ENCODE measurements at regions not wholly inside any gene's neighbourhood (a gene's known extent, or its start where the extent isn't known, plus 50 kb on each side); places are given as distances from the start of the nearest gene placed in this dataset.
"Not testable (repeated sequence)": the region's sequence is repeated elsewhere in the genome, so short reads cannot be mapped to it uniquely, and the experiment has no call there.

GRCh38 chr16:33713710-33714538, 254.5 kb downstream of the TP53TG3F start:
- not testable (repeated sequence) for H3K4me3 ChIP-seq; DNase-seq (ENCODE audit: low spot score); H3K27me3 ChIP-seq (replicated peaks; ENCODE audit: insufficient read depth); ATAC-seq (ENCODE audit: insufficient number of reproducible peaks, low FRiP score, low read depth); H3K36me3 ChIP-seq; H3K27ac ChIP-seq; H3K9me3 ChIP-seq; H3K4me1 ChIP-seq (ENCODE audit: control insufficient read depth in 1 of 2, low read depth in 2 of 2)

GRCh38 chr16:33731167-33731566, 271.8 kb downstream of the TP53TG3F start:
- H3K27me3 ChIP-seq (replicated peaks; ENCODE audit: insufficient read depth); H3K27ac ChIP-seq; H3K4me1 ChIP-seq (ENCODE audit: control insufficient read depth in 1 of 2, low read depth in 2 of 2); DNase-seq (ENCODE audit: low spot score); H3K4me3 ChIP-seq; H3K9me3 ChIP-seq; H3K36me3 ChIP-seq: not testable (repeated sequence)
- ATAC-seq (ENCODE audit: insufficient number of reproducible peaks, low FRiP score, low read depth) = peak; percentile 48

GRCh38 chr16:33734650-33735049, 275.2 kb downstream of the TP53TG3F start:
- H3K4me3 ChIP-seq; H3K9me3 ChIP-seq; H3K4me1 ChIP-seq (ENCODE audit: control insufficient read depth in 1 of 2, low read depth in 2 of 2); H3K36me3 ChIP-seq; DNase-seq (ENCODE audit: low spot score); ATAC-seq (ENCODE audit: insufficient number of reproducible peaks, low FRiP score, low read depth); H3K27me3 ChIP-seq (replicated peaks; ENCODE audit: insufficient read depth); H3K27ac ChIP-seq: not testable (repeated sequence)

GRCh38 chr16:33766869-33767765, 307.7 kb downstream of the TP53TG3F start:
- H3K9me3 ChIP-seq; H3K36me3 ChIP-seq; DNase-seq (ENCODE audit: low spot score); H3K27ac ChIP-seq; H3K4me3 ChIP-seq; H3K4me1 ChIP-seq (ENCODE audit: control insufficient read depth in 1 of 2, low read depth in 2 of 2); ATAC-seq (ENCODE audit: insufficient number of reproducible peaks, low FRiP score, low read depth); H3K27me3 ChIP-seq (replicated peaks; ENCODE audit: insufficient read depth): not testable (repeated sequence)

- not testable (repeated sequence) for H3K27me3 ChIP-seq (replicated peaks; ENCODE audit: insufficient read depth); H3K9me3 ChIP-seq; H3K27ac ChIP-seq; ATAC-seq (ENCODE audit: insufficient number of reproducible peaks, low FRiP score, low read depth); H3K4me3 ChIP-seq; H3K36me3 ChIP-seq; H3K4me1 ChIP-seq (ENCODE audit: control insufficient read depth in 1 of 2, low read depth in 2 of 2); DNase-seq (ENCODE audit: low spot score)
These were observed 309.3 kb downstream of the TP53TG3F start for GRCh38 chr16:33768710-33769109.

GRCh38 chr16:33769180-33769846, 309.9 kb downstream of the TP53TG3F start:
- H3K27me3 ChIP-seq (replicated peaks; ENCODE audit: insufficient read depth); H3K4me1 ChIP-seq (ENCODE audit: control insufficient read depth in 1 of 2, low read depth in 2 of 2); H3K27ac ChIP-seq; H3K4me3 ChIP-seq; H3K36me3 ChIP-seq; H3K9me3 ChIP-seq; ATAC-seq (ENCODE audit: insufficient number of reproducible peaks, low FRiP score, low read depth); DNase-seq (ENCODE audit: low spot score): not testable (repeated sequence)

GRCh38 chr16:33770478-33770877, 311.1 kb downstream of the TP53TG3F start:
- not testable (repeated sequence) for H3K27ac ChIP-seq; H3K27me3 ChIP-seq (replicated peaks; ENCODE audit: insufficient read depth); ATAC-seq (ENCODE audit: insufficient number of reproducible peaks, low FRiP score, low read depth); H3K4me1 ChIP-seq (ENCODE audit: control insufficient read depth in 1 of 2, low read depth in 2 of 2); H3K9me3 ChIP-seq; DNase-seq (ENCODE audit: low spot score); H3K36me3 ChIP-seq; H3K4me3 ChIP-seq

- not testable (repeated sequence) for ATAC-seq (ENCODE audit: insufficient number of reproducible peaks, low FRiP score, low read depth); DNase-seq (ENCODE audit: low spot score); H3K4me3 ChIP-seq; H3K4me1 ChIP-seq (ENCODE audit: control insufficient read depth in 1 of 2, low read depth in 2 of 2); H3K27me3 ChIP-seq (replicated peaks; ENCODE audit: insufficient read depth); H3K27ac ChIP-seq; H3K36me3 ChIP-seq; H3K9me3 ChIP-seq
These were observed 311.8 kb downstream of the TP53TG3F start for GRCh38 chr16:33771211-33771610.

GRCh38 chr16:33773966-33774365, 314.6 kb downstream of the TP53TG3F start:
- ATAC-seq (ENCODE audit: insufficient number of reproducible peaks, low FRiP score, low read depth); H3K27me3 ChIP-seq (replicated peaks; ENCODE audit: insufficient read depth); H3K4me3 ChIP-seq; H3K9me3 ChIP-seq; H3K27ac ChIP-seq; H3K36me3 ChIP-seq; DNase-seq (ENCODE audit: low spot score); H3K4me1 ChIP-seq (ENCODE audit: control insufficient read depth in 1 of 2, low read depth in 2 of 2): not testable (repeated sequence)

GRCh38 chr16:33774724-33775123, 315.3 kb downstream of the TP53TG3F start:
- not testable (repeated sequence) for H3K4me3 ChIP-seq; H3K27me3 ChIP-seq (replicated peaks; ENCODE audit: insufficient read depth); DNase-seq (ENCODE audit: low spot score); H3K4me1 ChIP-seq (ENCODE audit: control insufficient read depth in 1 of 2, low read depth in 2 of 2); H3K27ac ChIP-seq; H3K9me3 ChIP-seq; H3K36me3 ChIP-seq; ATAC-seq (ENCODE audit: insufficient number of reproducible peaks, low FRiP score, low read depth)

- not testable (repeated sequence) for ATAC-seq (ENCODE audit: insufficient number of reproducible peaks, low FRiP score, low read depth); H3K4me1 ChIP-seq (ENCODE audit: control insufficient read depth in 1 of 2, low read depth in 2 of 2); H3K36me3 ChIP-seq; DNase-seq (ENCODE audit: low spot score); H3K9me3 ChIP-seq; H3K27me3 ChIP-seq (replicated peaks; ENCODE audit: insufficient read depth); H3K27ac ChIP-seq; H3K4me3 ChIP-seq
These were observed 357.0 kb downstream of the TP53TG3F start for GRCh38 chr16:33816328-33816944.

- H3K4me1 ChIP-seq (ENCODE audit: control insufficient read depth in 1 of 2, low read depth in 2 of 2); ATAC-seq (ENCODE audit: insufficient number of reproducible peaks, low FRiP score, low read depth); DNase-seq (ENCODE audit: low spot score); H3K27ac ChIP-seq; H3K4me3 ChIP-seq; H3K27me3 ChIP-seq (replicated peaks; ENCODE audit: insufficient read depth); H3K9me3 ChIP-seq; H3K36me3 ChIP-seq: not testable (repeated sequence)
These were observed 365.3 kb downstream of the TP53TG3F start for GRCh38 chr16:33824736-33825135.

All from thoracic aorta (tissue), 2 donors.